Suprapubic skin (tissue), 4 donors: ENCODE measurements at regions not wholly inside any gene's neighbourhood (a gene's known extent, or its start where the extent isn't known, plus 50 kb on each side); places are given as distances from the start of the nearest gene placed in this dataset.

ENCODE experiments used
- DNase-seq, 2 donors: peaks; one replicate each; pipeline ENCODE4 v3.0.0-alpha.2; 2019; ENCODE audit warnings: low spot score in 2 of 2
- H3K27ac ChIP-seq: fragments of 200-600 bp; sonication (generic); one replicate; pipeline ENCODE4 v1.5.1; 2019
- H3K27me3 ChIP-seq: fragments of 200-600 bp; sonication (generic); one replicate; pipeline ENCODE4 v1.5.1; 2019
- H3K36me3 ChIP-seq: fragments of 200-600 bp; sonication (generic); one replicate; pipeline ENCODE4 v1.5.1; 2019
- H3K4me1 ChIP-seq: fragments of 200-600 bp; sonication (generic); one replicate; pipeline ENCODE4 v1.5.1; 2019
- H3K4me3 ChIP-seq: fragments of 200-600 bp; sonication (generic); one replicate; pipeline ENCODE4 v1.5.1; 2019; ENCODE audit warnings: mild to moderate bottlenecking
- H3K9me3 ChIP-seq: fragments of 200-600 bp; sonication (generic); one replicate; pipeline ENCODE4 v1.5.1; 2019
- CTCF ChIP-seq, 2 donors: fragments of 200-600 bp in 1 of 2; fragments of 450-650 bp in 1 of 2; sonication (generic) in 1 of 2; IDR thresholded peaks; one replicate each; pipeline ENCODE4 v1.5.1; 2016 to 2019; ENCODE audit warnings: antibody characterized with exemption in 2 of 2, mild to moderate bottlenecking in 1 of 2, moderate library complexity in 1 of 2
- EP300 ChIP-seq: sonication (generic); formaldehyde crosslinking; IDR thresholded peaks from one replicate; pipeline ENCODE4 v1.6.1; 2017; ENCODE audit warnings: antibody characterized with exemption
- POLR2A ChIP-seq, 2 donors: fragments of 450-650 bp; IDR thresholded peaks; one replicate each; pipeline ENCODE4 v1.6.1; 2017; ENCODE audit warnings: antibody characterized with exemption in 2 of 2, mild to moderate bottlenecking in 2 of 2, moderate library complexity in 2 of 2
- POLR2AphosphoS5 ChIP-seq, 3 donors: sonication (generic); formaldehyde crosslinking; IDR thresholded peaks; one replicate each; pipeline ENCODE4 v1.6.1; 2017; ENCODE audit warnings: antibody characterized with exemption in 3 of 3
- WGBS: methylation state at CpG from one replicate; pipeline ENCODE4 v1.1.5; 2018; 5-methylcytosine and 5-hydroxymethylcytosine counted together

- no peak for DNase-seq
- WGBS: 80% methylated on average over 1 of the region's 1 CpG
- TF ChIP-seq POLR2A (IDR thresholded peaks at IDR 0.05): no peak
- TF ChIP-seq EP300: no peak
- no peak for TF ChIP-seq CTCF (IDR thresholded peaks at IDR 0.05)
- no peak for TF ChIP-seq POLR2AphosphoS5 (IDR thresholded peaks at IDR 0.05)
- Histone ChIP-seq H3K9me3 (peaks cover 12% of the 10 kb centered on the region), H3K4me3 (no peak overlapping the region), H3K27ac (no peak overlapping the region), H3K36me3 (no peaks in the 10 kb centered on the region), H3K4me1 (no peaks in the 10 kb centered on the region), H3K27me3 (no peaks in the 10 kb centered on the region)
Measured at GRCh38 chr4:100762738-100763137, 244.9 kb upstream of the EMCN start.

GRCh38 chr4:100754751-100755150 lies 236.9 kb upstream of the EMCN start:
- TF ChIP-seq EP300 (no peak), CTCF (IDR thresholded peaks at IDR 0.05) (no peak), POLR2AphosphoS5 (IDR thresholded peaks at IDR 0.05) (no peak)
- no peak overlapping the region for H3K4me3 ChIP-seq
- H3K4me1 ChIP-seq: no peaks in the 10 kb centered on the region
- H3K27me3 ChIP-seq: no peaks in the 10 kb centered on the region
- H3K36me3 ChIP-seq: no peaks in the 10 kb centered on the region
- 77% methylated on average over 1 of the region's 1 CpG for WGBS
- H3K27ac ChIP-seq: no peak overlapping the region
- DNase-seq: no peak
- peaks cover under 1% of the 10 kb centered on the region for H3K9me3 ChIP-seq

DNA sequence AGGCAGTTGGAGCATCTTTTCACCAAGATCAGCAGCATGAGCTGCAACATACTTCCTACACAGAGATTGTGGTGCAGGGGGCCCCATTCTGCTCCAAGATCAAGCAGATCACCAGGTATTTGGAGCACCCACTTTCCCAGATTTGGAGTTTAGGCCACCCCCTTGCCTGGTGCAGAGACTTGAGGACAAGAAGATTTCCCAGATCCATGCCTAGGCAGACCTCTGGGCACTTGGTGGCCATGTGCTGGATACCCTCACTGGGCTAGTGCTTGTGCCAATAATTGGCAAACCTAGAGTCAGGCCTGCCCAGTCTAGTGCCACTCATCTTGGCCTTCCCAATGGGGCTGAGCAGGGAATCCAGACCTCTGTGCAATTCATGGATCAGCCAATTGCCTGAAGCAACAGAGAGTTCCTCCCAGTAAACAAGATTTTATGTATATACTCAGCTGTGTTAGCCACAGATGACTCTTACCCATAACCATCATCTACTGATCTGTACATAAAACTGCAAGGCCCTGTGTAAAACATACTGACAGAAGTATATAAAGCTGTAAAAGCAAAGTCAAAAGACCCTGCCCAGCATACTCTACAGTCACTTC lies 228.4 kb upstream of the EMCN start:
- H3K36me3 ChIP-seq: no peaks in the 10 kb centered on the region
- no peak overlapping the region for H3K27ac ChIP-seq
- no peaks in the 10 kb centered on the region for H3K4me1 ChIP-seq
- DNase-seq: no peak
- H3K4me3 ChIP-seq: no peak overlapping the region
- H3K9me3 ChIP-seq: no peaks in the 10 kb centered on the region
- no peaks in the 10 kb centered on the region for H3K27me3 ChIP-seq
- no peak for TF ChIP-seq CTCF (IDR thresholded peaks at IDR 0.05)
- TF ChIP-seq POLR2A (IDR thresholded peaks at IDR 0.05): no peak

- no peaks in the 10 kb centered on the region for H3K9me3 ChIP-seq
- WGBS: 38% methylated on average over 4 of the region's 4 CpGs
- no peaks in the 10 kb centered on the region for H3K36me3 ChIP-seq
- H3K4me1 ChIP-seq: peaks cover 16% of the 10 kb centered on the region
- TF ChIP-seq EP300: no peak
- no peak for TF ChIP-seq POLR2AphosphoS5 (IDR thresholded peaks at IDR 0.05)
- no peak for TF ChIP-seq CTCF (IDR thresholded peaks at IDR 0.05)
- no peak for TF ChIP-seq POLR2A (IDR thresholded peaks at IDR 0.05)
- H3K4me3 ChIP-seq: no peak overlapping the region
- DNase-seq: no peak
- no peaks in the 10 kb centered on the region for H3K27me3 ChIP-seq
- no peak overlapping the region for H3K27ac ChIP-seq
Measured at GRCh38 chr4:100742045-100742444, 224.2 kb upstream of the EMCN start.

- 71% methylated on average over 2 of the region's 2 CpGs for WGBS
- no peak overlapping the region for H3K4me3 ChIP-seq
- no peak overlapping the region for H3K27ac ChIP-seq
Measured at GRCh38 chr4:100739426-100739825, 221.6 kb upstream of the EMCN start.

More at GRCh38 chr4:100739426-100739825, 221.6 kb upstream of the EMCN start:
- Histone ChIP-seq H3K27me3 (no peaks in the 10 kb centered on the region), H3K4me1 (peaks cover 21% of the 10 kb centered on the region), H3K36me3 (no peaks in the 10 kb centered on the region), H3K9me3 (peaks cover under 1% of the 10 kb centered on the region)
- TF ChIP-seq POLR2A (IDR thresholded peaks at IDR 0.05): no peak
- TF ChIP-seq EP300: no peak
- TF ChIP-seq CTCF (IDR thresholded peaks at IDR 0.05): no peak
- TF ChIP-seq POLR2AphosphoS5 (IDR thresholded peaks at IDR 0.05): no peak
- DNase-seq: no peak
